Heart left ventricle (tissue), 13 donors: ENCODE measurements at regions not wholly inside any gene's neighbourhood (a gene's known extent, or its start where the extent isn't known, plus 50 kb on each side); places are given as distances from the start of the nearest gene placed in this dataset.

ENCODE experiments used
- POLR2A ChIP-seq, 2 donors: fragments of 450-650 bp; IDR thresholded peaks; one replicate each; pipeline ENCODE4 v1.6.1; 2017; ENCODE audit warnings: antibody characterized with exemption in 2 of 2, mild to moderate bottlenecking in 2 of 2, moderate library complexity in 2 of 2
- TF ChIP-seq, protein P1 (sequence below), 12 donors: fragments of 200-600 bp; sonication (generic) in 4 of 12; IDR thresholded peaks; one replicate each; pipeline versions ENCODE4 v1.5.0 to v1.8.0; 2018 to 2022; ENCODE audit warnings: antibody characterized with exemption in 12 of 12, mild to moderate bottlenecking in 5 of 12
- donor health status: ischemic (EF 13 %, LVEDD 7.1; RV severe dilation, severe dysfunction).
- donor health status: DM: no; HTN: yes; CAD: no.
- donor health status: DM: no; HTN: no; CAD: no.
- donor health status: ischemic (EF 25% LVEDD 6.9; RV normal size, moderate dysfunction).
- donor health status: ischemic (EF 25% LVEDD 5.7; RV mildly dilated, moderate dysfunction).
- donor health status: ischemic (EF 35%, LVEDD 5.7; RV mildly dilated, moderate dysfunction).
- donor health status: nonischemic (EF 11% LVEDD 7.7; RV severe dilation, severe dysfunction).
- donor health status: DM: yes; HTN: yes; CAD: no.
- donor health status: PGD.
- donor health status: ischemic (EF 29% LVEDD 5.4; RV normal size, mild dysfunction).
- donor health status: nonischemic (EF 23%, LVEDD 6.1; RV moderate dilation, normal function).

DNA sequence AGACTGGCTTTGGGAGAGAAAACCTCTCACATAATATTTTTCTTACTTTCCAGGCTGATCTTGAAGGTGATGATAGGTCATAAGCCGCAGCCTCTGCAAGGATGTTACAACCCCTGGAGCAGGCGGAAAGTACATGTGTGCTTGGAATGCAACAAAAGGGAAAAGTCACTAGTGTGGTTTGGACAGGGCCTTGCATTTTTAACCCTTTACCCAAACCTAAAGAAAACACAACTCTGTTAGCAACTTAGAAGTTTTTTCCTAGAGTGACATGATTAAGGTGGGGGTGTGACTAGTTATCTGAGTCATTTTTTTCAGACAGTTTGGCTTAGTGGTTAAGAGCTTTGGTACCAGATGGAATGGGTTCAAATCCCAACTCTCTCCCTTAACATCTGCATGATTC is 97.0 kb downstream of the TMEM30B start:
- TF ChIP-seq, protein P1, sequence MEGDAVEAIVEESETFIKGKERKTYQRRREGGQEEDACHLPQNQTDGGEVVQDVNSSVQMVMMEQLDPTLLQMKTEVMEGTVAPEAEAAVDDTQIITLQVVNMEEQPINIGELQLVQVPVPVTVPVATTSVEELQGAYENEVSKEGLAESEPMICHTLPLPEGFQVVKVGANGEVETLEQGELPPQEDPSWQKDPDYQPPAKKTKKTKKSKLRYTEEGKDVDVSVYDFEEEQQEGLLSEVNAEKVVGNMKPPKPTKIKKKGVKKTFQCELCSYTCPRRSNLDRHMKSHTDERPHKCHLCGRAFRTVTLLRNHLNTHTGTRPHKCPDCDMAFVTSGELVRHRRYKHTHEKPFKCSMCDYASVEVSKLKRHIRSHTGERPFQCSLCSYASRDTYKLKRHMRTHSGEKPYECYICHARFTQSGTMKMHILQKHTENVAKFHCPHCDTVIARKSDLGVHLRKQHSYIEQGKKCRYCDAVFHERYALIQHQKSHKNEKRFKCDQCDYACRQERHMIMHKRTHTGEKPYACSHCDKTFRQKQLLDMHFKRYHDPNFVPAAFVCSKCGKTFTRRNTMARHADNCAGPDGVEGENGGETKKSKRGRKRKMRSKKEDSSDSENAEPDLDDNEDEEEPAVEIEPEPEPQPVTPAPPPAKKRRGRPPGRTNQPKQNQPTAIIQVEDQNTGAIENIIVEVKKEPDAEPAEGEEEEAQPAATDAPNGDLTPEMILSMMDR (IDR thresholded peaks at IDR 0.05) = no peak
- TF ChIP-seq POLR2A (IDR thresholded peaks at IDR 0.05) = no peak
